Uterus (tissue), 3 donors: ENCODE measurements at regions not wholly inside any gene's neighbourhood (a gene's known extent, or its start where the extent isn't known, plus 50 kb on each side); places are given as distances from the start of the nearest gene placed in this dataset.

ENCODE experiments used
- DNase-seq, 2 donors: peaks; one replicate each; pipeline ENCODE4 v3.0.0-alpha.2; 2019 to 2020
- H3K27ac ChIP-seq, 2 donors: fragments of 200-600 bp; sonication (generic); 1 replicate in 1 of 2; 2 replicates in 1 of 2; pipeline ENCODE4 v1.5.1; 2016 to 2018
- H3K27me3 ChIP-seq, 2 donors: fragments of 200-600 bp; sonication (generic); one replicate each; pipeline ENCODE4 v1.5.1; 2018 to 2019; ENCODE audit warnings: control low read depth in 1 of 2
- H3K36me3 ChIP-seq, 2 donors: fragments of 200-600 bp; sonication (generic); one replicate each; pipeline ENCODE4 v1.5.1; 2019; ENCODE audit warnings: control low read depth in 1 of 2
- H3K4me1 ChIP-seq, 2 donors: fragments of 200-600 bp; sonication (generic); one replicate each; pipeline ENCODE4 v1.5.1; 2018 to 2019; ENCODE audit warnings: control low read depth in 1 of 2
- H3K4me3 ChIP-seq, 2 donors: fragments of 200-600 bp; sonication (generic); 1 replicate in 1 of 2; 2 replicates in 1 of 2; pipeline ENCODE4 v1.5.1; 2018 to 2019; ENCODE audit warnings: mild to moderate bottlenecking in 1 of 2
- H3K9me3 ChIP-seq, 2 donors: fragments of 200-600 bp; sonication (generic); one replicate each; pipeline ENCODE4 v1.5.1; 2019; ENCODE audit warnings: control low read depth in 1 of 2
- CTCF ChIP-seq, 4 experiments: fragments of 200-600 bp in 2 of 4; fragments of 450-650 bp in 2 of 4; sonication (generic) in 2 of 4; IDR thresholded peaks; one replicate each; pipeline ENCODE4 v1.5.1; 2016 to 2019; ENCODE audit warnings: antibody characterized with exemption in 4 of 4, mild to moderate bottlenecking in 2 of 4, moderate library complexity in 1 of 4
- POLR2A ChIP-seq, 2 donors: fragments of 450-650 bp; IDR thresholded peaks; one replicate each; pipeline ENCODE4 v1.6.1; 2016; ENCODE audit warnings: antibody characterized with exemption in 2 of 2, mild to moderate bottlenecking in 1 of 2, moderate library complexity in 1 of 2
- intact Hi-C: fragments of 100-400 bp; cut with DNase I; formaldehyde crosslinking; loops from one replicate; pipeline ENCODE4 v1.15.1; 2023; ENCODE audit warnings: low total_unique reads
- donor health status: DM: yes; HTN: yes; CAD: no.

- no peak for DNase-seq
- Histone ChIP-seq H3K4me3 (no peak overlapping the region), H3K9me3 (no peaks in the 10 kb centered on the region), H3K27ac (no peak overlapping the region), H3K27me3 (no peaks in the 10 kb centered on the region), H3K4me1 (no peaks in the 10 kb centered on the region), H3K36me3 (no peaks in the 10 kb centered on the region)
- TF ChIP-seq POLR2A (IDR thresholded peaks at IDR 0.05): no peak
- no peak for TF ChIP-seq CTCF (IDR thresholded peaks at IDR 0.05)
- intact Hi-C loops: no loop called here
Observed at GRCh38 chr7:81301815-81302214, 383.0 kb upstream of the SEMA3C start.

- intact Hi-C loops: no loop called here
- Histone ChIP-seq H3K4me1 (no peaks in the 10 kb centered on the region), H3K9me3 (no peaks in the 10 kb centered on the region), H3K36me3 (no peaks in the 10 kb centered on the region), H3K27me3 (no peaks in the 10 kb centered on the region), H3K27ac (no peak overlapping the region), H3K4me3 (no peak overlapping the region)
- no peak for TF ChIP-seq POLR2A (IDR thresholded peaks at IDR 0.05)
- TF ChIP-seq CTCF (IDR thresholded peaks at IDR 0.05): no peak
- no peak for DNase-seq
Observed at GRCh38 chr7:81300753-81301152, 381.9 kb upstream of the SEMA3C start.

- Histone ChIP-seq H3K27me3 (no peaks in the 10 kb centered on the region), H3K4me3 (no peak overlapping the region), H3K36me3 (no peaks in the 10 kb centered on the region), H3K4me1 (no peaks in the 10 kb centered on the region), H3K27ac (peak overlapping the region; percentile 28 to 52), H3K9me3 (no peaks in the 10 kb centered on the region)
- intact Hi-C loops: no loop called here
- TF ChIP-seq POLR2A (IDR thresholded peaks at IDR 0.05) (no peak), CTCF (IDR thresholded peaks at IDR 0.05) (no peak)
- no peak for DNase-seq
Observed at GRCh38 chr7:81299711-81300110, 380.9 kb upstream of the SEMA3C start.

- Histone ChIP-seq H3K4me3 (no peak overlapping the region), H3K27me3 (no peaks in the 10 kb centered on the region), H3K27ac (peak overlapping the region; percentile 28 to 52)
Observed at GRCh38 chr7:81298951-81299666, 380.3 kb upstream of the SEMA3C start.

More at GRCh38 chr7:81298951-81299666, 380.3 kb upstream of the SEMA3C start:
- Histone ChIP-seq H3K9me3 (no peaks in the 10 kb centered on the region), H3K36me3 (no peaks in the 10 kb centered on the region), H3K4me1 (no peaks in the 10 kb centered on the region)
- TF ChIP-seq CTCF (IDR thresholded peaks at IDR 0.05) (no peak), POLR2A (IDR thresholded peaks at IDR 0.05) (no peak)
- intact Hi-C loops: no loop called here
- DNase-seq: no peak
